HG02870 (cell line): ENCODE measurements at regions not wholly inside any gene's neighbourhood (a gene's known extent, or its start where the extent isn't known, plus 50 kb on each side); places are given as distances from the start of the nearest gene placed in this dataset.

Experiments used
- ATAC-seq: cut with Tn5 transposase; IDR thresholded peaks from one replicate; pipeline ENCODE4 v1.9.1; 2021; ENCODE audit warnings: mild to moderate bottlenecking, moderate library complexity; ENCODE audit not compliant: unreplicated experiment

DNA sequence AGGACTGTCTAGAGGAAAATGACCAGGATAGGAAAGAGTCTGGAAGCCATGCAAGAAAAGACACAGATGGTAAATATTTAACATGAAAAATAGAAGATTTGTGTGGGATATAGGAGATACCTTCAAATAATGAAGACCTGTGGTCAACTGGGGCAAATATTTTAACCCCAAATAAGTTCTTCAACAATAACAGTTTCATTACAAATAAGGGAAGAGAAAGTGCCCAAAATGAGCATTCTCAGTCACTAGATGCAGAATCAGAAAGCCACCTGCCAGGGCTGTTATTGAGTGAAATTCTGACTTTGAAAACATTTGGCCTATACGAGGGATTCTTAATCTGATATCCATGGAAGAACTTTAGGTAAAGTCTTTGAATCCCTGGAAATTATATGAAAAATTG lies 231.2 kb upstream of the PLEKHG7 start:
- ATAC-seq: no peak

DNA sequence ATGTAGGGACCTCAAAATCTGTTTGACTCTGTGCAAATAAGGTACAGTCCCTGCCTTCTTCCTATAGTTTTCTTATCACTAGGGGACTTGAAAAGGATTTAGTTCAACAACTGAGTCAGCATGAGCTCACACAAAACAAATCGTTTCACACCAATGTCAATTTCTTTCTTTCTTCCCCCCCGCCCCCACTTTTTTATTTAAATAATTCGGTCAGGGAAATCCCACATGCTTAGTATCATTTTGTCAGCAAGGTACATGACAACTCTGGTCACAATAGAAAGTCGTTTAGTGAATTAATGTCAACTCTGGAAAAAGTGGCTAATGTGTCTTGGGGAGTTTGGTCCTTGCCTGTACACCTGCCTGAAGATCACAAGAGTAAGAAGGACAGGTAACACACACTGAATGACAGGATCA lies 232.2 kb upstream of the PLEKHG7 start:
- ATAC-seq: peak; percentile 37

DNA sequence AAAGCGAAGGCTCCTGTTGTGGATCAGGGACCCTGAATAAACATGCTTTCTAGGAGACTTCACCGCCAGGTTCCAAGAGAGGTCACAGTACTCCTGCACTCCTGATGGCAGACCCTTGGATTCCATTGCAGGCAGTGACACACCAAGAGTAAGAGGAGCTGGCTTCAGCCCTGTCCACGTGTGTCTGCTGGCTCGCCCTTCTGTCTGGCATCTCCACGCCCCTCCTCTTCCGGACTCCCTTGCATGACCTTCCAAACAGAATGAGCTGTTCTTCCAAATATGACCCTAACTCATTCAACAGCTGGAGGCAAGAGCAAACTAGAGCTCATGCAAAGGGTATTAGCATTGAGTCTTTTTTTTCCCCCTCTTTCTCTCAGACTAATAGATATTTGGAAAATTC lies 233.0 kb upstream of the PLEKHG7 start:
- no peak for ATAC-seq

DNA sequence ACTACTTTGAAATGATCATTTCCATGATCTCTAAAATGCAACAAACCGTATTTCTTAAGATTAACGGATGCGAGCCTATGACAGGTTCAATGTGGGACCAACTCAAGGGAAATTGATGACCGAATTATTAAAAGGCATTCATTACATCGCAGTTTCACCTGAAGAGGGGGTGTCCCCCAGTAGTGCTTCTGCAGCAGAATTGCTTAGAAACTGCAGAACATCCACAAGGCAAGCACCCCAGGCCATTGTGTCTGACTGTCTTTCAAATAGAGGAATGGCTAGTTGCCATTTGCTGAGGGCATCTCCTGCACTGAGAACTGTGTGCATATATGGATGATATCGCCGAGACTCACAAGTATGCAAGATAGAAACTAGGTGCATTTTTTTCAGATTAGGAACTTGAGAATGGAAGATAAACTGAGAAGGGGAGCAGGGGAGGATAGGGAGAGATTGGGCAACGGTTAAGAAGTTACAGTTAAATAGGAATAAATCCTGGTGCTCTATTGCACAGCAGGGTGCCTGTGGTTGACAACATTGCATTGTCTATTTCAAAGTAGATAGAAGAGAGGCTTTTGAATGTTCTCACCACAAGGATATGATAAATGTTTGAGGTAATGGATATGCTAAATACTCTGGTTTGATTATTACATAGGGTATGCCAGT lies 234.3 kb upstream of the PLEKHG7 start:
- ATAC-seq: no peak

DNA sequence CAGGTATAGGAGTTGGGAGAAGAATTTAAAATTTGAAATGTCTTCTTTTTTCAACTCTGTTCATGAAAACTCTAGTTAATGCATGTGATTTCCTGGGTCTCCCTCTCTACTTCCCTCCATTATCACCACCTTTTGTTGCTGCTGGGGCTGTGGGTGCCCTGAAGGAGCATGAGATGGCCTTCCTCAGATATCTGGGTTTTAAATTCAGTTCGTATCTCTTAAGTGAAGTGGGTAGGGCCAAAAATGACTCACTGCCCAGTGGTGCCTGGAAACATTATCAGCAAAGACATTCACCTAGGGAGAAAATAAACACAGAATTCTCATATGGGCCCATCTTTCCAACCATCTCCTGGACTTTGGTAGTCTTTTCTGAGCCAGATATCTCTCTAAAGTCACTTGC lies 234.9 kb upstream of the PLEKHG7 start:
- no peak for ATAC-seq

DNA sequence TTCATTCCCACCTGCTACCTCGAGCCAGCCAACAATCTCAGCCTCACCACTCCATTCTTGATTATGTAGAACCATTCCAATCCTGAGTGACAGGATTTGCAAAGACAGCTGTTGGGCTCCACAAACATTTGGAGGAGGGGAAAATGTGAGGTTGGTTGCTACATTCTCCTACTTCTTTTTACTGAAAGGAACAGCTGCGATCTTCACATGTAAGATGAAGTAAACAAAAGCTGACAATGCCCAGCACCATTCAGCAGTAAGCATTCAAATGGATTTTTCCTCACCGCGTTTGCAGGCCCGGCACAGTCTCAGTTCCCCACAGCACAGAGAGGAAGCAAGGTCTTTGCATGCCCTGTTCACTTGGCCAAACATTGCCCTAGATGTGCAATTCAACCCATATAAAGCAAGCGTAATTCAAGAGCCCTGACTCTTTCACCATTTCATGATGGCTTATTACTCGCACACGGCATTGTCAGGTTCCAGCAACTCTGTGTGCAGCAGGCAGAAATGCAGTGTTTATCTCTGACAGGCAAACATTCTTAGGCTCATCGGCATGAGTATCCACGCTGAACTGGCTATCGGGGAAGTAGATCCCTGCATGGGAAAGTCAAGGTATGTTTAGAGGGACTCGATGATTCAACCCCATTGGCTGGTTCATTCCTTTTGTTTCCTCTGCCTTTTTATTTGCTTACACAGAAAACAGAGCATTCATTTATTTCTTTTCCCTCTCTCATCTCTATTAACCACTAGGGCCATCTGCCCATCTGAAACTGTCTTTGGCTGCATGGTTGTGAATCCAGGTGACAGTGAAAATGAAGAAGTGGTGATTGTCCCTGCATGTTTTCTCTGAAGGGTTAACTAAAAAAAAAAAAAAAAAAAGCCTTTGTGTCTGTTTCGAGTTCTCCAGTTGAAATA lies 236.1 kb upstream of the PLEKHG7 start:
- peak; percentile 30 for ATAC-seq

DNA sequence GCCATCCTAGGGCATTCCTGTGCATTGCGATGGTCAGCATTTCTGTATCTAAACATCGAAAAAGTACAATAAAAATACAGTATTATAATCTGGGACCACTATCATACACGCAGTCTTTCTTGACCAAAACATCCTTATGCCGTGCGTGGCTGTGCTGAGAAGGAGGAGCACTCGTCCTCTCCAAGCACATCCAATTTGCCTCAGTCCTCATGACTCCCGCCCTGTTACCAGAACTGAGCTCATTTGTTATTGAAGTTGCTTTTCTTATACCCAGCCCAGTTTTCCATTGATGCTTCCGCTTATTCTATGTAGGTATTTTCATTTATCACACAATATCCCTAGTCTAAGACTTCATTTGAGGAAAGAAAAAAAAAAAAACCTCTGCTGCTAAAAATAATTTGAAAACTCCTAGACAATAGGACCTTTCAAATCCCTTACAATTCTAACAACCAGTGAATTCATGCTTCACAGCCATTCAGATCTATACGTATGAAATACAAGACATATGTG lies 236.9 kb upstream of the PLEKHG7 start:
- ATAC-seq: no peak

DNA sequence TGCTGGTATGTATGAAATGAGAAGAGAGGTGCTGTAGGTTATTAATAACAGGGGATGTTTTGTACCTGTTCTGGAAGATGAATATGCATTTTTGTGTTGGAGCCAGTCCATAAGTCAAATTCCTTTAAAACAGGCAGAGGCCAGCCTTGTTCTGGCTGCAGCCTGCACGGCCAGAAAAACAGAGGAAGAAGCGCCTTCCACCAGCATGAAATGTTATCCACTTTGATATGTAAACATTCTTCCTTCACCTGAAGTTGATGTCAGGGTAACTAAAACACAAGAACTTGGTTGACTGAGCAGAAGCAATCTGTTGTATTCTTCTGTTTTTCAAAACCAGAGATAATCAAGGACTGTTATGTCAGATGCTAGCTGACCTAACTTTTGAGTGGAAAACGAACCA lies 237.9 kb upstream of the PLEKHG7 start:
- ATAC-seq: no peak

DNA sequence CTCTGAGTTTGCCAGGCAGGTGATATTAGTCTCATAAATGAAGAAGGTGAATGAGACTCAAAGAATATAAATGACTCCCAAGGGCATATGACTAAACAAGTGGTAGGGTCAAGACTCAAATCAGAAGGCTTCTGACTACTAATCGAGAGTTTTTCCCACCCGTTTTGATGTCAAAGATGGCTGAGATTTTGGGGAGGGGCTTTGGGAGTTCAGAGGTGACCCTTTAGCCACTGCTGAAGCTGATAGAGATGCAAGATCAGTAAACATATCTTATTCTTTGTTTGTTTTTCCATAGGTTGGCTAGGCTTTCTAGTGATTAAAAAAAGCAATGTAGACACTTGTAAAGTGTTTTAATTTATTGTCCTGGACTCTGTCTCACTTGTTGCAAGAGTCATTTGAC lies 239.6 kb upstream of the PLEKHG7 start:
- no peak for ATAC-seq

DNA sequence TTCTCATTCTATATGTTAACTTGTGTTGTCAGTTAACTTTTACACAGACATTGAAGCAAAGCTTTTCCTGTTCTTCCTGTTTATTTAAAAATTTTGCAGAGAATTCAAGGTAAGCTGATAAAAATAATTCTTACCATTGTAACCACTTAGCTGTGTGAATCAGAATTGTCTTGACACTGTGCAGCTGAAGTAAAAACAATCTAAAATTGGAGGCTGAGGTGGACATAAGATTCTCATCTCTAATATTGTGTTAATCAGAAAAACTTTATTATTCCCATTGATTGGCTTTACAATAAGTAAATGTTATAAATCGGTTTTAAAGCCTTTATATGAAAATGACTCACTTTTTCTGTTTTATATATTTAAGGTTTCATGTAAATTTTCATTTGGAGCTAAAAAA lies 240.3 kb upstream of the PLEKHG7 start:
- no peak for ATAC-seq

DNA sequence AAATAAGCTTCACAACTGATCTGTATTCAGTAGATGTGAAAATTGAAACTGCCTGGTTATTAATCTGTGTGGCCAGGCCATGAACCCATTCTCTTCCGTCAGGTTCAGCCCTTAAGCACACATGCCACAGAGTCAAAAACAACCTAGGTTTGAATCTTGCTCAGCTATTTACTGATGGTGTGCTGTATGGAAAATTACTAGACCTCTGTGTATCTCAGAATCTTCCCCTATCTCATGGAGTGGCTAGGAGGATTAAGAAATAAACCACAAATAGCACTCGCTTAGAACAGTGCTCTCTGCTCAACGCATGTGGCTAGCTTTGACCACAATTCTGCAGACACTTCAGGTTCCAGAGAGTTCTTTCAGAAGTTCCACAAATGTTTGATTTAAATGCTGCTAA lies 240.7 kb upstream of the PLEKHG7 start:
- peak; percentile 48 for ATAC-seq

DNA sequence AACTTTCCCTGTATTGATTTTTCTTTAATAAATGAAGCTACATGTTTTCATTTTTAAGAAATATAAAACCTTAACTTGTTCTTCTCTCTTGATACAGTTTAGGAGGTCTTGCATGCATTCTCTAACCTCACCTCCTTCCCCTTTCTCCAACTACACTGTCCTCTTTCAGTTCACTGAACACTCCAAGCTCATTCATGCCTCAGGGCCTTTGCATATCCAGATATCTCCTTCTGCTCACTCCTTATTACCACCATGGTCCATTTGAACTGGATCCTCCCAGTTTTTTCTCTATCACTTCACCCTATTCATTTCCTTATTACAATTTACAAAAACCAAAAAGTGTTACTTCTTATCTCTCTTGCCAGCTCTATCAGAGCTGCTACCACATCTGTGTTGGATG lies 242.9 kb upstream of the PLEKHG7 start:
- ATAC-seq: no peak

DNA sequence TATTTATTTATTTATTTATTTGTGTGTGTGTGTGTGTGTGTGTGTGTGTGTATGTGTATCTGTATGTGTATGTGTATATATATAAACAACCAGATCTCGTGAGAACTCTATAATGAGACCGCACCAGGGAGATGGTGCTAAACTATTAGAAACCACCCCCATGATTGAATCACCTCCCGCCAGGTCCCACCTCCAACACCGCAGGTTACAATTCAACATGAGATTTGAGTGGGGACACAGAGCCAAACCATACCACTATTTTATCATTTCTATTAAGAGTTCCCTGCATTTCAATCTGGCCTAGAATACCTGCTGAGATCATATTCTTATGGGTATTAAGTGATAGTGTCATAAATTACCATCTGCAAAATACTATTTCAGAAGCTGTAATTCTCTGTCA lies 243.8 kb upstream of the PLEKHG7 start:
- ATAC-seq: no peak

DNA sequence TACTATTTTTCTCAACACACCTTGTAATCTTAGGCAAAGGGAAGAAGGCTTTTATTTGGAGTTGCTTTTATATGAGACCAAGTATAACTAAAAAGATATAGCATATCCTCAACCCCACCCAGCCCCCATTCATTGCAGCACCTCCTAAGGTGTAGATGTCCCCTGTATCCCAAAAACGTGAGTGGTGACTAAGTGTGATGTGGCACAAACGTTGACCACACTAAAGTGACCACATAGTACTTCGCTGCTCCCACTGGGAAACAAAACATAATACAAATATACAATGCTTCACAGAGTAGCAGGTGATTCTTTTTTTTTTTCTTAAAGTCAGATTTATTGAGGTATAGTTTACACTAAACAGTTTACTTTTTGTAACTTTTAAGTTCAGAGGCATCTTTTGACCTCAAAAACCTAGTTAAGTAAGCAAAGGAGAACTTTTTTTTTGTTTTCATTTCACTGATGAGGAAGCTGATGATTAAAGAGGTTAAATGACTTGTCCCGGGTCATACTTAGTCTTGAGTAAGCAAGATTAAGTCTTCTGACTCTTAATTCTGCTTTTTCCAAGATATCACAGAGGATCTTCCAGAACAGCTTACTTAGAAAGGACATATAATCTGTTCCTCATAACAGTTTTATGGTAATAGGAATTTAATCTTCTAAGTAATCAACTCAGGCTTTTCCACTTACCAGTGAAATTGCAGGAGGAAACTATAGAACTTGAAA lies 245.2 kb upstream of the PLEKHG7 start:
- no peak for ATAC-seq

DNA sequence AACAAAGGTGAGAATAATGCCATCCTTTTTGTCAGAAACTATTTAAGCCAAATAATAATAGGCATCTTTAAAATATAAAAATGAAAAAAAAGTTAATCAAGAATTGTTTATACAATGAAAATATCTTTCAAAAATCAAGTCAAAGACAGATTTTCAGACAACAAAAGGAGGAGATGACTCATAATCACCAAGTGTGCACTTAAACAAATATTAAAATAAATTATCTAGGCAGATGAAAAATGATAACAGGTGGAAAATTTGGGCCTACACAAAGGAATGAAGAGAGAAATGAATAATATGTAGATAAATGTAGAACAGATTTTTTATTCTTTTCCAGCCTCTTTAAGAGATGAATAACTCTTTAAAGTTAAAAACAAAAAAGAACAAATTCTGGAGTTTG lies 250.0 kb upstream of the PLEKHG7 start:
- no peak for ATAC-seq

DNA sequence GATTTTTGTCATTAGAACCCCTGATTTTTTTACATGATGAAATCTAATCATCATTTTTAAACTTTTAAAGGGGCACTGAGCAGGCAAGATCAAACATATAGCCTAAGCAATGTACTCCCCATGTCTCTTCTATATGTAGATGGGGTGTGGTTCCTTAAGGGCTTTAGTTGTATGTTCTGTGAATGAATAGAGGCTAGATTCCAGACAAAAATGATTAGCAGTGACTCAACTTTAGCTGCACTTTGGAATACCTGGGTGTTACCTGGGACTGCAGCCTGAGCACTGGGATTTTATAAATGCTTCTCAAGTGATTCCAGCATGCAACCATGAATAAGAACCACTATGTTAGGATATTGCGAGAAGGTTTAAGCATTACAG lies 256.7 kb upstream of the PLEKHG7 start:
- ATAC-seq: no peak

DNA sequence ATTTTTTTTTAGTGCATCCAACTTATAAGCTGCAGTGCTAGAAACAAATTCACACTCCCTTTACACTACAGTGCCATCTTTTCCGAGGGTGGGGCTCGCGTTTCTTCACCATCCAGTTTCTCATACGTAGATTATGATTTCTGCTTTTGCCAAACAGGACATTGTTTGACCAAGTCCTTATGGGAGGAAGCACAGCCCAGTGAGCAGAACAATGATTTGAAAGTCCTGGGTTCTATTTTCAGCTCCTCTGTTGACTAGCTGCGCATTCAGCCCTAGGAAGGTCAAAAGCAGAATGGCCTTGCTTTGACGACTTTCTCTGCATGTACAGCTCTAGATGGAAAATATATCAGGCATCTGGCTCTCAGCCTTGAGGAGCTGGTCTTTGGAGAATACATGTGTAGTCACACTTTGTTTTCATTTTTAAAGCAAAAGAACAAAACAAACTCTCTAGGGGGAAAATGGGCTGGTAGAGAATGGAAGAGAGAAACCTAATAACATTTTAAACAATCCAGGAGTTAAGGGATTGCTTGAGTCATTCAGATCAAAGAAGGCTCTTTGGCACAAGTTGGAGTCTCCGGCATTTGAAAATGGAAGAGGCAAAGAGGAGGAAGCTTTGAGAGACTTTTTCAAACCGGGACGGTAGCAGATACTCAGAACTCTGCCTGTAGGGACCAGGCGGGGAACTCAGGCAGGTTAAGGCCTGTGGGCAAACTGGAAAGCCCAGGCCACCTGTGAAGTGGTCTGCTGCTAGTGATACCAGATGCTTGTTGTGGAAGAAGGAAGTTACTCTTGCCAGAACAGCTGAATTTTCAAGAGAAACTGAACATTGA lies 257.3 kb upstream of the PLEKHG7 start:
- ATAC-seq: peak; percentile 82

DNA sequence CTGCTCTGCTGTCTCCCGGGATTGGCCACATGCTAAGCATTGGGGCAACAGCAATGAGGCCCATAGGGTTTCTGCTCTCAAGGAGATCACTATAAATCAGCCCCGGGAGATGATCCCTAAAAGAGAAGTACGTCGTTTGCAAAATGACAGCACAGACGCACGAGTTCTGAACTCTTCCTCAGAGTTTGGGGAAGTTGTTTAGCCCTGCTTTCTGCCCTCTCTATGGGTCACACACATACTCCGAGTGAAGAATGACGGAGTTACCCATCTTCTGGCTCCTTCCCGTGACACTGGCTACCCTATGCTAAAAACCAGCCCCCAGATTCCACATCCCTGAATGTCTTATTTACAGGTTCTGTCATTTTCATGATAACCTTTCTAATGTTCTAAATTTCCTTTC lies 258.0 kb upstream of the PLEKHG7 start:
- ATAC-seq: peak; percentile 31

DNA sequence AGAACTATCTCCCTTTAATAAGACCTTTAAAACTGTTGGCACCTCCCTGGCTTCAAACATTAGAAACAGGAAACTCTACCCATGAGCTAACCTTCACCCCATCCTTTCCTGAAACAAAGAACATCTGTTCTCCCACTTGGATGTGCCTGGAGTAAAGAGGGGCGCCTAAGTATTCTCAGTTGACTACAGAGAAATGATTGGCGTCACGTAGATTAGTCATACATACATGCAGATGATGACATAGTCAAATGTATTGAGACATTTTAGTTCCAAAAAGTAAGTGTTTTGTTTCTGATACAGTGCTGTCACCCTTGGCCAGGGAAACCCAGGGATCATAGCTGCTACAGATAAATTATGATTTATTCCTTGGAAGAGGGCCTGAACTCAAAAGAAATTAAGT lies 260.0 kb upstream of the PLEKHG7 start:
- no peak for ATAC-seq

DNA sequence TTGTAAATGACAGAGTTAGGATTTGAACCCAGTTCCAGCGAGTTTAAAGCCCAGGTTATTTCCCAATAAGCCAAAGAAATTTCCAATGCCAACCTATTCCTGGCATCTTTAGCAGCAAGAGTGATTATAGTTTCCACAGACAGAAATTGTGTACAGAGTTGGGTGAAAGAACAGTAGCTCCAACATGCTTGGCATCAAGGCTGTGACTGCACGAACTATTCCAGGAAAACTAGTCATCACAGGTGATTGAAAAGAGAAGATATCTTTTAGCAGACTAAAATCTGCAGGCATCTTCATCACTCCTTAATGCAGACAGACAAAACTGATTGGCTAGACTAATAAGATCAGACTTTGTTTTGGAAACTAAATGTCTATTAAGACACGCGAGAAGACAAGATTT lies 262.7 kb upstream of the PLEKHG7 start:
- no peak for ATAC-seq

DNA sequence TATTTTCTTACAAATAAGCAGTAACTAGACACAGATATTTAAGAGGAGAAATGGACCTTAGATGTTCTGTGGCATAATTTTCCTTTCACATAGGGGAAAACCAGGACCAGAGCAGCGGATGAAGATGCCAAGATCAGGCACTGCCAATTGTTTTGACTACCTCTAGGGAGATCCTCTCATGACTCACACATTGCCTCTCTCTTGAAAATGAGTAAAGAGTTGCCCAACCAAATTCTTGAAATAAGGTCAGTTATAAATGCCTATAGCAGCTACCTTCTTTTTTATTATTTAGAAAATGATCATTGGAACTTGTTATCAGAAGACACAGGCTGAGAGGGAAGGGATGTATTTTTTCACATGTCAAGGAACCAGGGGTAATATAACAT lies 263.4 kb upstream of the PLEKHG7 start:
- no peak for ATAC-seq
